A549 (cell line): ENCODE measurements at regions not wholly inside any gene's neighbourhood (a gene's known extent, or its start where the extent isn't known, plus 50 kb on each side); places are given as distances from the start of the nearest gene placed in this dataset.

ENCODE experiments used
- ATAC-seq, 2 experiments: fragments of 200-7000 bp in 1 of 2; fragments of >200 bp in 1 of 2; cut with Nextera tagmentation in 1 of 2; cut with Tn5 transposase in 1 of 2; 3 replicates each; pipeline versions ENCODE4 v1.8.0 to v1.9.1; 2018 to 2020; ENCODE audit warnings: mild to moderate bottlenecking in 1 of 2, moderate library complexity in 1 of 2
- CTCF ChIA-PET: fragments of 300-600 bp; sonication (Branson Sonifier 250); formaldehyde crosslinking; extraction: SDS; loops from one replicate; lab custom pipeline; 2021; ENCODE audit warnings: antibody characterized with exemption, inconsistent platforms; lab: Yijun Ruan, JAX
- POLR2A ChIA-PET: fragments of 350-600 bp; formaldehyde crosslinking; extraction: SDS; loops from one replicate; lab custom pipeline; 2021; ENCODE audit warnings: antibody characterized with exemption, inconsistent platforms; lab: Yijun Ruan, JAX
- DNase-seq, 2 experiments: peaks; one replicate each; pipeline versions ENCODE4 v3.0.0 to v3.0.0-alpha.2; 2011 to 2016; ENCODE audit warnings: low read depth in 1 of 2, low spot score in 1 of 2
- FAIRE-seq: peaks from 2 replicates; lab custom pipeline; 2011; peaks lifted over from hg19 to GRCh38; lab: Jason Lieb, UNC
- H3K27ac ChIP-seq, 2 experiments: fragments of >200 bp; sonication (Bioruptor Twin); formaldehyde crosslinking; 3 replicates each; pipeline ENCODE4 v1.5.1; 2016 to 2017
- H3K4me1 ChIP-seq: fragments of >200 bp; sonication (Bioruptor Twin); formaldehyde crosslinking; 3 replicates; pipeline ENCODE4 v1.6.1; 2016
- H3K4me2 ChIP-seq: fragments of >200 bp; sonication (Bioruptor Twin); formaldehyde crosslinking; 3 replicates; pipeline ENCODE4 v1.6.1; 2016
- H3K4me3 ChIP-seq: fragments of >200 bp; sonication (Bioruptor Twin); formaldehyde crosslinking; 3 replicates; pipeline ENCODE4 v1.5.1; 2016
- H3K9me3 ChIP-seq: fragments of >200 bp; sonication (Bioruptor Twin); formaldehyde crosslinking; 3 replicates; pipeline ENCODE4 v1.6.1; 2016
- BCL3 ChIP-seq: fragments of >200 bp; sonication (Bioruptor Twin); formaldehyde crosslinking; IDR thresholded peaks from 3 replicates; pipeline ENCODE4 v1.6.1; 2016
- BHLHE40 ChIP-seq: IDR thresholded peaks from 2 replicates; pipeline ENCODE4 v1.6.1; 2012; ENCODE audit warnings: low read depth, low read length, inconsistent platforms
- CBX8 ChIP-seq: fragments of 200-600 bp; sonication (generic); IDR thresholded peaks from 2 replicates; pipeline ENCODE4 v1.6.1; 2016
- CEBPB ChIP-seq, 2 experiments: fragments of >200 bp in 1 of 2; sonication (Bioruptor Twin) in 1 of 2; formaldehyde crosslinking in 1 of 2; IDR thresholded peaks; 2 replicates each; pipeline ENCODE4 v1.6.1; 2012 to 2016
- CHD4 ChIP-seq: fragments of 200-600 bp; sonication (generic); IDR thresholded peaks from 2 replicates; pipeline ENCODE4 v1.6.1; 2016; ENCODE audit warnings: antibody characterized with exemption, mild to moderate bottlenecking, borderline replicate concordance
- EP300 ChIP-seq, 2 experiments: fragments of >200 bp; sonication (Bioruptor Twin); formaldehyde crosslinking; IDR thresholded peaks; 2 replicates in 1 of 2; 3 replicates in 1 of 2; pipeline ENCODE4 v1.6.1; 2016 to 2017
- ESRRA ChIP-seq: fragments of 150-350 bp; IDR thresholded peaks from 2 replicates; pipeline ENCODE4 v1.6.1; 2014; ENCODE audit warnings: mild to moderate bottlenecking, low read length, borderline replicate concordance
- FOSB ChIP-seq: fragments of 250-450 bp; sonication (Bioruptor Pico); IDR thresholded peaks from 2 replicates; pipeline ENCODE4 v1.5.0; 2020; ENCODE audit warnings: mild to moderate bottlenecking, moderate library complexity
- FOSL2 ChIP-seq, 2 experiments: fragments of 450-650 bp in 1 of 2; fragments of >200 bp in 1 of 2; sonication (Bioruptor Twin) in 1 of 2; formaldehyde crosslinking; IDR thresholded peaks; 2 replicates each; pipeline versions ENCODE4 v1.5.0 to v1.6.1; 2016 to 2020; ENCODE audit warnings: mild to moderate bottlenecking in 1 of 2, moderate library complexity in 1 of 2
- FOXS1 ChIP-seq: fragments of 250-450 bp; sonication (Bioruptor Pico); IDR thresholded peaks from 2 replicates; pipeline ENCODE4 v1.5.0; 2020; ENCODE audit warnings: mild to moderate bottlenecking, moderate library complexity
- GATA3 ChIP-seq: IDR thresholded peaks from 2 replicates; pipeline ENCODE4 v1.6.1; 2012; ENCODE audit warnings: borderline replicate concordance
- HES2 ChIP-seq: fragments of >200 bp; sonication (Bioruptor Twin); formaldehyde crosslinking; IDR thresholded peaks from 2 replicates; pipeline ENCODE4 v1.6.1; 2016
- JUN ChIP-seq, 2 experiments: fragments of >200 bp; sonication (Bioruptor Twin); formaldehyde crosslinking; IDR thresholded peaks; 2 replicates in 1 of 2; 3 replicates in 1 of 2; pipeline ENCODE4 v1.6.1; 2016 to 2017
- JUNB ChIP-seq: fragments of >200 bp; sonication (Bioruptor Twin); formaldehyde crosslinking; IDR thresholded peaks from 2 replicates; pipeline ENCODE4 v1.6.1; 2016
- KDM5A ChIP-seq: fragments of 200-600 bp; sonication (generic); IDR thresholded peaks from 2 replicates; pipeline ENCODE4 v1.6.1; 2016; ENCODE audit warnings: antibody characterized with exemption, mild to moderate bottlenecking
- MAFK ChIP-seq: fragments of 450-650 bp; IDR thresholded peaks from 2 replicates; pipeline ENCODE4 v1.6.1; 2014; ENCODE audit not compliant: partially characterized antibody
- MAX ChIP-seq: IDR thresholded peaks from 2 replicates; pipeline ENCODE4 v1.6.1; 2012
- PHF8 ChIP-seq: fragments of 200-600 bp; sonication (generic); IDR thresholded peaks from 2 replicates; pipeline ENCODE4 v1.6.1; 2016; ENCODE audit warnings: low read depth, mild to moderate bottlenecking, antibody characterized with exemption, moderate library complexity, borderline replicate concordance
- RAD21 ChIP-seq, 2 experiments: fragments of >200 bp in 1 of 2; sonication (Bioruptor Twin) in 1 of 2; formaldehyde crosslinking in 1 of 2; IDR thresholded peaks in 1 of 2; conservative IDR thresholded peaks in 1 of 2; 2 replicates in 1 of 2; 3 replicates in 1 of 2; pipeline ENCODE4 v1.6.1; 2012 to 2018; ENCODE audit warnings: inconsistent platforms in 1 of 2
- RCOR1 ChIP-seq: fragments of 150-350 bp; IDR thresholded peaks from 2 replicates; pipeline ENCODE4 v1.6.1; 2014; ENCODE audit warnings: antibody characterized with exemption, low read length, low read depth
- REST ChIP-seq: fragments of 200-600 bp; sonication (generic); IDR thresholded peaks from 2 replicates; pipeline ENCODE4 v1.6.1; 2016; ENCODE audit warnings: antibody characterized with exemption, mild to moderate bottlenecking, moderate library complexity
- RFX5 ChIP-seq: fragments of 450-650 bp; IDR thresholded peaks from 2 replicates; pipeline ENCODE4 v1.7.1; 2014; ENCODE audit warnings: antibody characterized with exemption, mild to moderate bottlenecking, moderate library complexity
- RNF2 ChIP-seq: fragments of 200-600 bp; sonication (generic); IDR thresholded peaks from 2 replicates; pipeline ENCODE4 v1.6.1; 2016; ENCODE audit warnings: low read depth, mild to moderate bottlenecking, antibody characterized with exemption, moderate library complexity, borderline replicate concordance
- SMC3 ChIP-seq: fragments of >200 bp; sonication (Bioruptor Twin); formaldehyde crosslinking; IDR thresholded peaks from 3 replicates; pipeline ENCODE4 v1.6.1; 2018; ENCODE audit warnings: inconsistent platforms
- SREBF2 ChIP-seq: fragments of 450-650 bp; IDR thresholded peaks from 2 replicates; pipeline ENCODE4 v1.6.1; 2014; ENCODE audit warnings: mild to moderate bottlenecking, moderate library complexity
- TFCP2L1 ChIP-seq: fragments of 250-450 bp; sonication (Bioruptor Pico); IDR thresholded peaks from 2 replicates; pipeline ENCODE4 v1.5.0; 2021; ENCODE audit warnings: mild to moderate bottlenecking
- ZNF302 ChIP-seq: fragments of 250-450 bp; sonication (Bioruptor Pico); IDR thresholded peaks from 2 replicates; pipeline ENCODE4 v1.9.0; 2021; ENCODE audit warnings: inconsistent platforms, mild to moderate bottlenecking, moderate library complexity
- WGBS: methylation state at CpG from one replicate; pipeline ENCODE4 v1.1.6; 2017; ENCODE audit errors: missing lambda C conversion rate; 5-methylcytosine and 5-hydroxymethylcytosine counted together

- Histone ChIP-seq H3K4me1 (peaks cover 58% of the 10 kb centered on the region), H3K4me3 (no peak overlapping the region), H3K9me3 (no peaks in the 10 kb centered on the region), H3K4me2 (peak overlapping the region; percentile 71), H3K27ac (peak overlapping the region; percentile 93 to 94)
- CTCF ChIA-PET: interaction anchor here (0.6 to 4.3 kb wide), 4 partner anchors 18 to 162 kb away, joined by 3 to 14 read pairs (median 4); partner anchors contain the start of gene BASP1
- peak in 1 of 2 experiments; percentile 43; a peak in 3 of 6 replicates for ATAC-seq
- FAIRE-seq: peak; percentile 95
- DNase-seq: peak in 1 of 2 experiments; percentile 74
- 7% methylated on average over 6 of the region's 6 CpGs for WGBS
- TF ChIP-seq SREBF2: no peak
- peak; percentile 14 to 68; a peak in 2 of 5 replicates for TF ChIP-seq JUN (IDR thresholded peaks at IDR 0.05)
- peak; percentile 88 for TF ChIP-seq GATA3
- no peak for TF ChIP-seq PHF8
- TF ChIP-seq SMC3: peak; percentile 30; the same call in 2 of the 3 replicates
- no peak for TF ChIP-seq FOSL2 (IDR thresholded peaks at IDR 0.05)
- TF ChIP-seq FOSL2 (CRISPR knock-in tag; IDR thresholded peaks at IDR 0.05): peak; percentile 62
- no peak for TF ChIP-seq TFCP2L1 (CRISPR knock-in tag)
- no peak for TF ChIP-seq FOSB (CRISPR knock-in tag)
- TF ChIP-seq ZNF302 (CRISPR knock-in tag): no peak
- no peak for TF ChIP-seq HES2
- TF ChIP-seq BCL3: 0 out of 3 replicates have a peak, but pooled peaks have one; percentile 59
- TF ChIP-seq RFX5: no peak
- no peak for TF ChIP-seq CHD4
- TF ChIP-seq ESRRA: no peak
- TF ChIP-seq CEBPB (IDR thresholded peaks at IDR 0.05): peak; percentile 89 to 98
- TF ChIP-seq KDM5A: no peak
- peak; percentile 61; the same call in 1 of the 2 replicates for TF ChIP-seq FOXS1 (CRISPR knock-in tag)
- no peak for TF ChIP-seq RCOR1
- peak; percentile 58 for TF ChIP-seq MAX
- no peak for TF ChIP-seq CBX8
- no peak for TF ChIP-seq MAFK
- TF ChIP-seq JUNB: peak; percentile 70; the same call in 1 of the 2 replicates
- TF ChIP-seq REST: no peak
- peak in 1 of 2 experiments; percentile 40; a peak in 4 of 5 replicates for TF ChIP-seq RAD21 (conservative IDR thresholded peaks at IDR 0.05 in 1 of 2, IDR thresholded peaks at IDR 0.05 in 1 of 2)
- no peak for TF ChIP-seq RNF2
- TF ChIP-seq BHLHE40: no peak
- TF ChIP-seq EP300 (IDR thresholded peaks at IDR 0.05): peak; percentile 42 to 65; a peak in 2 of 5 replicates
- POLR2A ChIA-PET: interaction anchor here (0.8 to 2.3 kb wide), 2 partner anchors 20 to 72 kb away, joined by 4 to 11 read pairs; no protein-coding TSS in a partner anchor
Observed at GRCh38 chr5:17378346-17378997, 119.6 kb upstream of the TAF11L2 start.
